ENCODE measurements at regions not wholly inside any gene's neighbourhood (a gene's known extent, or its start where the extent isn't known, plus 50 kb on each side); places are given as distances from the start of the nearest gene placed in this dataset.

- TF ChIP-seq POLR2AphosphoS5 (IDR thresholded peaks at IDR 0.05) (no peak), CTCF (IDR thresholded peaks at IDR 0.05) (no peak), POLR2A (IDR thresholded peaks at IDR 0.05) (no peak)
Measured at GRCh38 chr5:108433600-108433999, 51.7 kb upstream of the FBXL17 start.

Data from prostate gland (tissue), 2 donors.